KG1 (cell line): ENCODE measurements at regions not wholly inside any gene's neighbourhood (a gene's known extent, or its start where the extent isn't known, plus 50 kb on each side); places are given as distances from the start of the nearest gene placed in this dataset.
"Not testable (repeated sequence)": the region's sequence is repeated elsewhere in the genome, so short reads cannot be mapped to it uniquely, and the experiment has no call there.

Experiments
- DNase-seq: peaks from one replicate; lab custom pipeline; 2025; lab: John Stamatoyannopoulos, UW

DNA sequence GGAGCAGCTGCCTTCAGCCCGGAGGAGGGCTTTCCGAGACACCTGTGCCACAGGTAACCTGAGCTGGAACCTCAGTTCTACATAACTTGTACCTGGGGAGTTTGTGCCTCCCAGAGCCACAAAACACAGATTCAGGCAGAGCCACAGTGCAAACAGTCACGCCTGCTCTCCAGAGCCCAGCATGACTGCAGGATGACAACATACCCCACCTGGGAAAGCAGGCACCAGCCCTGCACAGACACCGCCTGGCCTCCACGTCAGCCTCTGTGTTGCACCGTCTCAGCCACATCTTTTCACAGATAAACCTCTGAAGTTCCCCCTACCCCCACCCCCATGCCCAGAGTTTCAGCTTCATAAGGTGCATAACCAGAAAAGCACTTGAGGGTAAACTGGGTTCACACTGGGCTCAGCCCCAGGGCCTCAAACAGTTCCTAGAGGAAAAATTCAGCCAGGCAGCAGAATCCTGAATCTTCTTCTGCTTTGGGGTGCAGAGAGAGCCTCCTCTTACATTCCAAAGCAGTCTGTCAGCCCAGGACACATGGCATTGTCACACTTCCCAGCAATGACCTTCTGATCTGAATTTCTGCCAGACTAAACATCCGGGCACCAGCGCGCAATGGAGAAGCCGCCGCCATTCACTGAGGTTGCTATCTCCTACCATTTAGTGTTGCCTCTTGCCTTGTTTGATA, 229.5 kb downstream of the TOMM20 start:
- no peak for DNase-seq

DNA sequence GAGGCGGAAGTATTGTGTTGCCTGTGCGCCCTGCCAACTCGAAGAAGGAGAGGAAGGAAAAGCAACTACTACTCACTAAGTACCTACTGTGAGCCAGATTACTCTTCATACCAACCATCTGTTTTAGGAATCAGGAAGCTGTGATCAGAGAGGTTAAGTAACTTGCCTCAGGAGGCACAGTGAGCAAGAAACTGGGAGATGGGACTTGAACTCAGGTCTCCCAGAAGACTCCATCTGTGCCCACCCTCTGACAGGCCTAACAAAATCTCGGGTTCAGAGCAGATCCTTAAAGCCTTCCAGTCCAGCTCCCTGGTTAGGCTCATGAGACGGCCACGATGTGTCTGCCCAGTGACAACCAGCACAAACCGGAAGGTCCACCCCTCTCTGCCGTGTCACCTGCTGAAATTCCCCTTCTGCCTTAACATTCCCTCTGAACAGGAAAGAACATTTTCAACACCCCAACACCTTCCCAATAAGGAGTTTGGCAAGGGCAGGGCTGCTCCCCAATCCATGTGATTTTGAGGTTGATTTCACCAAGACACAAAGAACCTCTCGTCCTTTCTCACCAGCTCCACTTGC, 230.1 kb downstream of the TOMM20 start:
- DNase-seq: no peak

DNA sequence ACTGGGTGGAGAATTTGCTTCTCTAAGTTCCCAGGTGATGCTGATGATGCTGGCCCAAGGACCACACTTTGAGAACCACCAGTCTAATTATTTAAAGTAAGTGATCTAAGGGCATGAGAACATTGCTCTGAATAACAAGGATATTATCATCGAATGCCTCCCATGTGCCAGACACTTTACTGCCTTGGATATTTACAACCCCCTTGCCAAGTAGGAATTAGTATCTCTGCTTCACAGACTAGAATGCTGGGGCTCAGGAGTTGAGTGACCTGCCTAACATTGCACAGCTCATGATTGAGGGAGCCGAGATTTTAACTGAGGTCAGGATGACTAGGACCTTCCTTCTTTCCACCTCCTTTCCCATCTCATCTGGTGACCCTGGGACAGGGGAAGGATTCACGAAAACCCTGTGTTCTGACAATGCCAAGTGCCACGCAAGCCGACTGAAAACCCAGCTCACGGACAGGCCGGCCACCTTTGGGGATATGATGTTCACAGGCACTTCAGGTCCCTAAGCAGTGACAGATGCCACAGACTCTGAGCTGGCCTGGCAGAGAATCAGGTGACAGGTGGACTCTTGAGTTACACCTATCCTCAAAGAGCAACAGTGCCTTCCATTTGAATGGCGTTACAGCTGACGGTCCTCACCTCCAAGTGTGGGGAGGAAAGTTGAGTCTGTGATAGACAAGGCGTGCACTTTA, 230.7 kb downstream of the TOMM20 start:
- DNase-seq: no peak

DNA sequence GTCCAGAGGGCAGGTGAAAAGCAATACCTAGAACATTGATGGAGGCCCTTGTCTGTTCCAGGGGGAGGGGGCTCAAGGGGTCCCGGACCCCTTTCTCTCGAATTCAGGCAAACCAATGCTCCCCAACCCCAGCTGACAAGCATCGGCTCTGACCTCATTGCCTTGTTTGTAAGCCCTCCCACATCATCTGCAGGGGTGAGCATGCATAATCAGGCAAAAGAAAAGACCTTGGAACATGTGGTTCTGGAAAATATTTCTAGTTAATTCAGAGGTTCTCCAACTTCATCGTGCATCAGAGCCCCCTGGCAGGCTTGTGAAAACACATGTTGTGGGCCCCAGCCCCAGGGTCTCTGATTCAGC, 231.3 kb downstream of the TOMM20 start:
- no peak for DNase-seq

DNA sequence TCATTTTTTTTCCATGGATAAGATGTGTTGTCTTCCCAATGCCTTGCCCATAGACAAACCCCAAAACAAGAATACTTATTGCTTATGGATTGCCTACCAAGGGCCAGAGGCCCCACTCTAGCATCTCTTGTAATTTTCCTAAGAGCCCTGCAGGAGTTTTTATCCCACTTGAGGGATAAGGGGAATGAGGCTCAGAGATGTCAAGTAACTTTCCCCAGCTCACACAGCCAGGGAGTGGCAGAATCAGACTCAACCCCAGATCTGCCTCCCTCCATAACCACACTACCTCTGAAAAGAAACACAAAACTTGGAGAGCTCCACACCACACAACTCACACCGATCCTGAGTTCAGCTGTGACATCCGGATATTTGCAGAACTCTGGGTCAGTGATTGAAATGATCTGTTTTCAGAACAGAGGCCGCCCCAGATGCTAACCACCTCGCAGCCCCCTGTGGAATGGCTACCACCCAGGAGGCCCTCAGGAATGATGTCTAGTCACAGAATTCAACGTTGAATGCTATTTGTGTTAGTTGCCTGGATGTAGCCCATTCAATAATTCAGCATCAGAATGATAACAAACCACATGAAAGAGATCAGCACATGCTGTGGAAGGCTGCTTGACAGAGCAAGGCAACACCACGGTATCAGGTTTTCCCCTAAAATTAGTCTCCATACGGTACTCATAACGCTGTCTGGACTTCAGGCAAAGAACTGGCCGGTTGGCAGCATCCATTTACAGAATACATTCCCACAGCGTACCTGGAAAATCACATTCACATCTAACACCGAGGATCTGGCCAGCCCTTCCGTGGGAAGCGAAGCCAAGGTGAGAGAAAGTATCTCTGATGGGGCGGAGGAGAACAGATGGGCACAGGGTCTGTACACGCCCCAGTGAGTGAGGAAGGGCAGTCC, 231.9 kb downstream of the TOMM20 start:
- no peak for DNase-seq

DNA sequence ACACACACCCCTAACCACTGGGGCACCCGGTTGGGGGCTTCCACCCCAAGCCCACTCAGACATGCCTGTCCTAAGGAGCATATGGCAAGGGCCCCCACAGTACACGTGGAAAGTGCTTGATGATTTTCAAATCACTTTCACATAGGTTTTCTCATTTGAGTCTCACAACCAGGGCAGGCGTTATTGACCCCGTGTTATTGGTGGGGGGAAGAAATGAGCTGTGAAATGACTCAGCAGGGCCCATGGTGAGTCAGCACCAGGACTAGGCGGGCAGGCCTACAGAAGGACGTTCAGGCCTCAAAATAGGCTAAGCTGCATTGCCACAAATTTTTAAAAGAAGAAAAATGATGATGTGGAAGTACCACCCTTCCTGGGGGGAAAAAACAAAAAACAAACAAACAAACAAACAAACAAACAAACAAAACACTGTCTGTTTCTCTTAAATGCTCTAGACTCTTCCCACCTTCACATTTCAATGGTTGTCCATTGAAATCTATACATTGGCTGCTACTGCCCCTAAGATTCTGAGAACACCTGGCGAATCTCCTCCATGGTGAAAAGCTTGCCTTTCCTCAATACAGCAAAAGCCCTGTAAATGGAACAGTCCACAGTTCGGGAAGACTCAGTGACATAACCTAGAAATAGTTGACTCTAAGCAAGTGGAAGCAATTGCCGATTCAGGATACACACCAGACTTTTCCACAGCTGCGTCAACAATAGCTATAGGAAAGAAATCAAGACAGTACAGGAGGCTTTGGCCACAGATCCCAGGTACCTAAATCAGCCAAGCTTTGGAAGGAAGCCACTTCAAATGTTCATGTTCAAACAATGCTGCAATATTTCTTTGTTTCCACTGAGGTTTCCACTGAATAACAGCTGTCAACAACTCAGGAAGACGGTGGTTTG, 234.7 kb downstream of the TOMM20 start:
- no peak for DNase-seq

DNA sequence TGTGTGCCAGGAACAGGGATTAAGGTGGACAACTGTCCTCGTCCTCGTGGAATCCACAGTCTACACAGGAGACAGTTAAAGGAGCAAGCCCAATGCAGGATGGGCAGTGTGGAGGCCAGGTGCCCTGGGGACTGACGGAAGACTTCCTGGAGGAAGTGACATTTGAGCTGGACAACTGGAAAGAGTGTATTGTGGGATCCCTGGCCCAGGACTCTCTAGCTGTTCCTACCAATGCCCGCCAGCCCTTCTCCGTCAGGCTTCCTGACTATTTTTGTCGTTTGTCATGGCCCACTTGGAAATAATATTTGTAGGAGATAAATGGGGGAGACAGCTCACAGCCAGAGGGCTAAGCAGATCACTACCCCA, 235.3 kb downstream of the TOMM20 start:
- DNase-seq: no peak

DNA sequence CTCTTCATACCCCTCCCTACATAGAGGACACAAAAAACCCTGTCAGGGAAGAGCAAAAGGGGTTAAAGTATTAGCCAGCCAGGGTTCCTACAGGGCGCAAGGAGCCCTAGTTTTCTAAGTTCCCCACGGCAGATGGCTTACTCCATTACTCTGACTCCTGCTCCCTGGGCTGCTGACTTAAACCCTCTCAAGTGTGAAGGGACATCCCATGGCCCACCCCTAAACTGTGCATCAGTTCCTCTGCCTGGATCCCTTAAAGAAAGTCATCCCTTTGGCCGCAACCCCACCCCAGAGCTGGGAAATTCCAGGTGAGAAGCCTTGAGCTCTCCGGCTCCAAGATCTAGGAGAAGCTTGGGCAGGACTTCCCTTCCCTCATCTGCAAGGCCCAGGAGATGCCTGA, 236.0 kb downstream of the TOMM20 start:
- no peak for DNase-seq

DNA sequence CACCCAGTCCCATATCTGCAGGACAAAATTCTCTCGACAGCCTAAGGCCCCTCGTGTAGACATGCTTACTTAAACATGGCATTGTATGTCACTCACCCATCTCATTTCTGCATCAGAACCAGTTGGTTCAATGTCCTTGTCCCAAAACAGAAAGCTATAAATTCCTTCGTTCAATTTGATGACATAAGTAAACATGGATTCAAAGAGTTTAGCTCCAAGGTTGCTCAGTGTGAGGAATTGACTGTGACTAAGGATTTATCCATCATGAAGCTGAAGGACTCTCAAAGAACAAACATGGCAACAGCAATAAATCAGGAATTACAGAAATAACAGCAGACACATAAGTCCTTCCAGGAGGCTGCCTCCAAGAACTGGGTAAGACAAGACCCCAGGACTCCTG, 237.2 kb downstream of the TOMM20 start:
- DNase-seq: no peak

DNA sequence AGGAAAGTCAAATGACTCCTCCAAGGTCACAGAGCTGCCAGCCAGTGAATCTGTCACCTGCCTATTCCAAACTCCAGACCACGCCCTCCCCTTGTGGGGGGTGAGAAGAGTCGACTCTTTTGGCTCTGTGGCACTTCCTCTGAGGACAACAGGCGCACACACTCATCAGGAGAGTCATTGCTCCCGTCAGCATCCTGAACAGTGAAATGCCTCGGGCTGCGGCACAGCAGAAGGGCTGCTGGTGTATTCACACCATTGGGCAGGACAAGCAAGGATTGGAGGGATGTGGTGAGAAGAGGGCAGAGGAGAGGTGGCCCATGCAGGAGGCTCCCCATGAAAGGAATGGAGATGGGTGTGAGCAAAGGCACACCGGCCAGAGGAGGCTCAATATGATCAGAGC, 239.0 kb downstream of the TOMM20 start:
- DNase-seq: no peak

DNA sequence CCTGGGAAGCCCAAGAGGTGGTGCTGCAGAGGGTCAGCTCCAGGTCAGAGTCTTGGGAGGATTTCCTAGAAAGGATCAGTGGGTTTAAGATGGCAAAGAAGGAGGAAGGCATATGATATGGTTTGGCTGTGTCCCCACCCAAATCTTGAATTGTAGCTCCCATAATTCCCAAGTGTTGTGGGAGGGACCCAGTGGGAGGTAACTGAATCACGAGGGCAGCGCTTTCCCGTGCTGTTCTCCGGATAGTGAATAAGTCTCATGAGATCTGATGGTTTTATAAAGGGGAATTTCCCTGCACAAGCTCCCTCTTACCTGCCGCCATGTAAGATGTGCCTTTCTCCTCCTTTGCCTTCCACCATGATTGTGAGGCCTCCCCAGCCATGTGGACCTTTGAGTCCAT, 240.4 kb downstream of the TOMM20 start:
- DNase-seq: not testable (repeated sequence)

DNA sequence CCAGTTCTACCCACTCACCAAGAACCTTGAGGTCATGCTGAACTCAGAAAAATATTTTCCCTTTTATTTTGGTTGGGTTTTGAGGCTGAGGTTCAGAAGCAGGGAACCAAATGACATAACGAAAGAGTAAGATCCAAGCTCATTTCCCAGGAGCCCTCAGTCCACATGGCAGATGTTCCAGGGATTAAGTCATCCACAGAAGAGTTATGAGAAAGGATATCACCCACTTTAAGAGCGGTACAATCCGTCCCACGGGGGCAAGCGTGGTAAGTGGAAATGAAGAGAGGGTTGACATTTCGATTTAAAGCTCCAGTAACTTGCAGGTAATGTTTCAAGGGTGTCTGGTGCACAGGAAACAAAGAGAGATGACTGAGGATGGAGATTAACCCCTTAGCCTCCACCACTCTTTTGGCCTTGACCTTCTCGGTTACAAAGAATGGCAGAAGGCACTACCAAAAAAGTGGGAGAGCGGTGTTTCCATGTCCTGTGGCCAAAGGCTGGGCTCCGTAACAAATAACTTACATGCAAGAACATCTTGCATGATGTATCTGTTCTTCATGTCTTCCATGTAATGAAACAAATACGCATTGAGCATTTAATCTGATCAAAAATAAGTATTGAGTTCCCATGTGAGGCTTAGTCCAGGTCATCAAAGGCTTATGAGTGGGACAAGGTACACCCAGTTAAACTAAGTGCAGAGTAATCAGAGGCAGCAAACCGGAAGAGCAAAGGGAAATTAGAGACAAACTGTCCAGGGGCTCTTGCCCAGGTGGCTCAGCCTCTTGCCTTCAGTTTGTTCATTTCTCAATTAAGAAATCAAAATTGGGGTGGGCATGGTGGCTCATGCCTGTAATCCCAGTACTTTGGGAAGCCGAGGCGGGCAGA, 241.4 kb downstream of the TOMM20 start:
- DNase-seq: no peak

DNA sequence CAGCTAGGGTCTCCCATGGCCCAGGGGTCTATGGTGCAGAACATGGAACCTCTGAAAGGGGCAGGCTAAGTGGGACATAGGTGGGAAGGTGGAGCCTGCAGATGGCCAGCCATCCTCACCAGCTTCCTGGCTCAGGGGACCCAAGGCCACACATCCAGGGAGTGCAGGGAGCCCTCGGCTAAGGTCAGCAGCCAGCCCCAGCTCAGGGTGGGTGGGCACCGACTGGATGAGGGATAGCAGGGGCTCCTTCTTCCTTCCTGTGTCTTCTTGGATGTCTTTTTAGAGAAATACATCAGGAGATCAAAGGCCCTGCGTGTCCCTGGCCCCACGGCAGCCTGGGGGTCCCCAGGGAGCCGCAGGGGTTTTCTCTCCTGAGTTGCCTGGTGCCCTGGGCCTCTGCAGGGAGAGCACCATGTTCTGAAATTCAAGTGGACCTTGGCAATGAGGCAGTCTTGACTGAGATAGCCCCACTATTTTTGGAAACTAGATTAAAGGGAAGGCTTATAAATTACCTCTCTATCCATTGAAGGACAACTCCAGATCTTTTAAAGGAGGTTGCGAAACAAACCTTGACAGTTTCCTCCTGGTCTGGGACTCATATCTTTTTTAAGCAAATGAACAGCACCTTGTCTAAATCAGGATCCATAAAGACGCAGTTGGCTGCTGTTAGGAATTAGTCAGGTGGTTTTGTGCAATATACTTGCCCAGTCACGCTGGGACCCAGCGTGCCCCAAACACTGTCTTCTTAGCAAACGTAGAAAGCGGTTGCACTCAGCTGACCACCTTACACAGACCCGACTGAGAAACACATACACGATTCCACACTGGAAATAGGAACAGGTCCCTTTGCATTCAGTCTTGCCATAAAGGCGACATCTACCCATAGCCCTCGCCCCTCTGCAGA, 242.3 kb downstream of the TOMM20 start:
- DNase-seq: no peak

DNA sequence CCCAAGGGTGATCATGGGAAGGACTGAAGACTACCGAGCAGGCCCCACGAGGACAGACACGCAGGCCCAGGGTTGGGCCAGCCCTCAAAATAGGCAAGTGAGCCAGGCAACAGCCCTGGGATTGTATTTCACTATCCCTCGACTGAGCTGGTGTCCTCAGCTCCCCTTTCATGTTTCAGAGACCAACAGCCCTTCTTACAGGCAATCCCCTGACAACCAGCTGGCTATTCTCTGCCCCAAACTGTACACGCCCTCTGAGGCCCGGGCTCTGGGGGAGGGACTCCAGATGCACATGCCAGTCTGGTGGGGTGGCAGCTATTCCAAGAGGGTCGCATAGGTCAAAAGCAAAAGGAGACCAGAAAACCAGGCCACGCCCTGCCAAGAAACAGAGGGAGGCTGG, 243.0 kb downstream of the TOMM20 start:
- DNase-seq: no peak

DNA sequence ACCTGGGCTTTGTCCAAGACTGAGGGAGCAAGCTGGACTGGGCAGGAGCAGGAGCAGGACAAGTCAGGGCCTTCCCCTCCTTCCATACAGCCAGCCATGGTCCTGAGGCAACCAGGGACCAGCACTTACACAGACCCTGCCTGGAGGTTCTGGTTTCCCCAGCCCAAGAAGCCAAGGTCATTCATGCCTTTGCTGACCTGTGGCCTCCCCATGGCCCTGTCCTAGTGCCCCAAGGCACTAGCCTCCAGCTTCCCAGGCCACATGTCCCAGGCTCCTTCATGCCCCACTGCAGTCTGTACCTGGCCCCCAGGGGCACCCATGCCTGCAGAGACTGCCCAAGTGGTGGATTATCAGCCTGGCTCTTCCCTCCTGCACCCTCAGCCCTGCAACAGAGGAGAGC, 243.9 kb downstream of the TOMM20 start:
- no peak for DNase-seq

DNA sequence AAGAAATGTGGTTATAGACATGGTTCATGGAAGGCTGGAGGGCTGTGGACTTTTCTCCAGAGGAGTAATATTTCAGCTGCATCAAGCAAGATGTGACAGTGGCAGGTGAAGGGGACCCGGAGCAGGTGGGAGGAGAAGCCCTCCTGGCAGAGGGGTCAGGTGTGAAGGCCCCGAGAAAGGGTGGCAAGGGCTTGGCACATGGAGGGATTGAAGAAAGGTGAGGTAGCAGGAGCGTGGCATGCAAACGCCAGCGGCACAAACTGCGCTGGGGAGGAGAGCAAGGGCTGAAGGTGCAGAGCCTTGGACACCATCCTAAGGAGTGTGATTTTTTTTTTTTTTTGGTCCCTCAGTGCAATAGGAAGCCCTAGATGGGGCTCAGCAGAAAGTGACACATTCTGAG, 244.6 kb downstream of the TOMM20 start:
- no peak for DNase-seq

DNA sequence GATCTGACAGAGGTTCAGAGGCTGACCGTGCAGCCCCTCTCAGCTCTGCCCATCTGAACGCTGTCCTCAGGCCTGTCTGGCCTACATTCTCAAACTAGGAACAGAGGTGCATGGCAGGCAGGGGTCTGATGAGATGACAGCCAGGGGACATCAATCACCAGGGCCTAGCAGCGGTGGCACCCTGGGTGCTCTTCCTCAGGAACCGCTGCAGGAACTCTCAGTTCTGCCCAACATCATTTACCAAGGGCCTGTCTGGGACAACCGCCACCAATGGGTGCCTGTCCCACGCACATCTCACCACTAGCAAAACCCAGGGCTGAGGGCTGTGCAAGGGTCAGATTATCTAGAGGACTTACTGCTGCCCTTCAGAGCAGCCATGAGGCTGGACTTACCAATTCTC, 245.7 kb downstream of the TOMM20 start:
- DNase-seq: no peak

DNA sequence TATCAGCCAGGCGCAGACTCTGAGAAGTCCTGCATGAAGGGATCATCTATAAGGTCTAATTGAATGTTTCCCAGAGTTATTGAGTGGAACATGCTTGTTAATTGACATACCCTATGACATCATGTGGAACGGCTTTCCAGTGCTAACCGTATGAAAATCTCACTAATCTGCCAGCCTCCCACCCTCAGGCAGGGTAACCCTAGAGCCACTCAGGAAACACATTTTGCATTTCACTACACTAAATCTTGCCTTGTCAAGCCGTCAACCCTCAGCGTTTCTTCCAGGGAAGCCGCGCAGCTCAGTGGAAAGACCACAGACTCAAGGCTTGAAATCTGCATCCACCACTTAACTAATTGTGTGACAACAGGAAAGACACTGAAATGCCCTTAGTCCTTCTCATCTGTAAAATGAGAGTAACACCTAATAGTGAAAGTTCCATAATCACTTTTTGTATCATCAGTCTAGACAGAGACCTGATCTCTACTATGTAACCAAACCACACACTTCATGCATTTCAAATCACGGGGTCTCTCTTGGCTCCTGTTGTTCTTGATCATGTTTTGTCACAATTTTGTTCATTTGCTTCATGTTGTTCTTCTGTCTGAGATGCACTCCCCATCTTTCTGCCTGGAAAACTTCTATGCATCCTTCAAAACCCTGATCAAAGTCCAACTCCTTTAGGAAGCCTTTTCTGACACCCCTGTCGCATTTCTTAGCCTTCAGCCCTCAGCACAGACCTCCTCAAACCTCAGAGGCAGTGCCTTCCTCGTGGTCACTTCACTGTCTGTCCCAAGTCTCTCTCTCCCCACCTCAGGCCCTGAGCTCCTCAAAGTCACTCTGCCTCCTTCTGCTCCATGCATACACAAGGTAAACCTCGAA, 246.5 kb downstream of the TOMM20 start:
- DNase-seq: no peak
